NCI-H2081 (cell line): ENCODE measurements at regions not wholly inside any gene's neighbourhood (a gene's known extent, or its start where the extent isn't known, plus 50 kb on each side); places are given as distances from the start of the nearest gene placed in this dataset.
"Not testable (repeated sequence)": the region's sequence is repeated elsewhere in the genome, so short reads cannot be mapped to it uniquely, and the experiment has no call there.

Experiments
- DNase-seq, 2 experiments: peaks; one replicate each; lab custom pipeline; 2025; lab: John Stamatoyannopoulos, UW

DNA sequence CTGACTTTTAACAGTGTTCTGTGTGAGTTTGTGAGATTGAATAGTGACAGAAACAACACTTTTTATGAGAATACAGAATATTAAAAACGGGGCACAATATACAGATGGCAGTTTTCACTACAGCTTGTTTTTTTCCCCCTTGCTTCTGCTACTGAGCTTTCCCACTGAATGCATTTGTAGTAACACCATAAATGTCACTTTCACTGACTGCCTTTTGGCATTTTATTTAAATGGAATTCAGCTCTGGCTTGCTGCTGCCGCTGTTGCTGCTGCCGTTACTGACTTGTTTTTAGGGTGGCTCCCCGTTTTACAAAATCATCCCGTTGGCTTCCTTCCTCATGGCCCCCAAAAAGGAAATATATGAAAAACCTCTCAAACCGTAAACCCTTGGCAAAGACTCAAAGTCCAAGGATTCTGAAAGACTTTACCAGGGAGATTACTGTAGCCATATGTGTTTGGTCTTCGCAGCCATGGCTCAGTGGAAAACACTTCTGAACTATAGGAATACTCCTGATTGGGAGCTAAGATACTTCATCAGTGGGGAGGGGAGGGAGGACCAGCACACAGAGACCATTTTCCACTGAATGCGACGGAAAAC is 151.0 kb downstream of the NUF2 start:
- DNase-seq: peak in 1 of 2 experiments; percentile 51

DNA sequence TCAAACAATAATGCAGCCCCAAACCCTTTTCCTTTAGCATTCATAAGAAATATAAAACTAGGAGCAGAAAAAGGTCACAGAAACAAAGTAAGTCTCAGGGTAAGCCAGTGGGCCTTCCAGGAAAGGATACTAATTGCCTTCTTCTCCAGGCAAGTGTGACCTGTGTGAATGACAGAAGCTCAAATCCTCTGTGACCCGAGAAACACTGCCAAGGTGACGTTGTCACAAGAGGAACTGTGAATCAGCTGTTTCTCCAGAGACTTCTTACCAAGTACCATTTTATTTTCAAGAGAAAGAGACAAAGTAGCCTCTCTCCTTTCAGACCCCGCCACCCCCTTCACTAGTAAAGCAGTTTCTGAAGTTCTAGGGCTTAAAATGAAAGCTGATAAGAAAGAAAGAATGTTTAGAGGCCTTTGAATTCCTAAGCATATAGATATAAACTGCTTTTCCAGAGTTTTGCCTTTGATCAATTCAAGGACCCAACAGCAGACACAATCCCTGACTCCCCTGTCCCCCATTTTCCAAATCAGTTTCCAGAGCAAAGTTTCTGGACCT is 155.6 kb downstream of the NUF2 start:
- no peak for DNase-seq

DNA sequence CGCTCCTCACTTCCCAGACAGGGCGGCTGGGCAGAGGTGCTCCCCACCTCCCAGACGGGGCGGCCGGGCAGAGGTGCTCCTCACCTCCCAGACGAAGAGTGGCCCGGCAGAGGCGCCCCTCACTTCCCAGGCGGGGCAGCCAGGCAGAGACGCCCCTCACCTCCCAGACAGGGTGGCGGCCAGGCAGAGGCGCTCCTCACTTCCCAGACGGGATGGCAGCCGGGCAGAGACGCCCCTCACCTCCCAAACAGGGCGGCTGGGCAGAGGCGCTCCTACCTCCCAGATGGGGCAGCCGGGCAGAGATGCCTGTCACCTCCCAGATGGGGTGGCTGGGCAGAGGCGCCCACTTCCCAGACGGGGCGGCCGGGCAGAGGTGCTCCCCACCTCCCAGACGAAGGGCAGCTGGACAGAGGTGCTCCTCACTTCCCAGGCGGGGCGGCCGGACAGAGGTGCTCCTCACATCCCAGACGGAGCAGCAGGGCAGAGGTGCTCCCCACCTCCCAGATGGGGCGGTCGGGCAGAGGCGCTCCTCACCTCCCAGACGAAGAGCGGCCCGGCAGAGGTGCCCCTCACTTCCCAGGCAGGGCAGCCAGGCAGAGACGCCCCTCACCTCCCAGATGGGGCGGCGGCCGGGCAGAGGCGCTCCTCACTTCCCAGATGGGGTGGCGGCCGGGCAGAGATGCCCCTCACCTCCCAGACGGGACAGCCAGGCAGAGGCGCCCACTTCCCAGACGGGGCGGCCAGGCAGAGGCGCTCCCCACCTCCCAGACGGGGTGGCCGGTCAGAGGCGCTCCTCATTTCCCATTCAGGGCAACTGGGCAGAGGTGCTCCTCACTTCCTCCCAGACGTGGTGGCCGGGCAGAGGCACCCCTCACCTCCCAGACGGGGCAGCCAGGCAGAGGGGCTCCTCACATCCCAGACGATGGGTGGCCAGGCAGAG is 176.9 kb downstream of the NUF2 start:
- not testable (repeated sequence) for DNase-seq

DNA sequence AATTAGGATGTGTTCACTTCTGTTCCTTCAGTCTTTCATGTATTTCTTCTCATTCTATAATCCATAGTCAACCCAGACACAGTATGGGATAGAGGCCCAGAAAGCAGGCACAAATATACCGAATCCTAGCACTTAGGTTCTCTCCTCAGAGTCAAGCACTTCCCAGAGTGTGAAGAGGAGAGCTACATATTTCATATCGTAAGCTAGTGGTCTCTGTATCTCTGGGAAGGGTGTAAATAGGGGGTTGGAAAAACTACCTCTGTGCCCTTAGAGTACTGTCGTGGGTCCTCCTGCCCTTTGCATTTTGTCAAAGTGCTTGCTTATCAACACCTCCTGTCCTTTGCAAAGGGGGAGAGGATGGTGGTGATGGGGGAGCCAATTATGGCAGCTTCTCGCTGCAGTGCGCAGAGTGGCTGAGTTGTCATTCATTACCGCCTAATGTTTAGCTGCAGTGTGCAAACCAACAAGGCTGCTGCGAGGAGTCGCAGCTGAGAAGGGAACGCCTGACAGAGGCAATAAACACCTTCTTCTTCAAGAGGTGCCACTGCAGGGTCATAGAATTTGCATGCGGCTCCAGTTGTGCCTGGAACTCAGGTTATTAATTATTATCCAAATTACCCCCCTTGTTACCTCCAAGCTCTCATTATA is 182.7 kb downstream of the NUF2 start:
- DNase-seq: no peak

DNA sequence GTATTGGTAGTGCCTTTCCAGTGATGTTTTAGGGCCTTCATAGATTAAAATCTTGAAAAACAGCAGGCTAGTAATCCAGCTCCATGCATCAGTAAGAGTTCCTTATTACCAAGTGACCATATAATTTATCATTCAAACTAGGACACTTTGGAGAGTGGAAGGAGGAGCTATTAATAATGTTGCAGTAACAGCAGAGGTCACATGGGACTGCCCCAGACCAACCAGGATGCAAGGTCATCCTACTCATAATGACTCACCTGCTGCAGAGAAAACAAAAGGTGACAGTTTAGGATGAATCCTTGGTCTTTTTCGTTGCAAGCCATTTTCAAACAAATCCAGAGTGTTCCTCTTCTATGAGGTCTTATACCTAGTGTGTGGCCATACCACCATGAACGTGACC is 187.4 kb downstream of the NUF2 start:
- DNase-seq: no peak

DNA sequence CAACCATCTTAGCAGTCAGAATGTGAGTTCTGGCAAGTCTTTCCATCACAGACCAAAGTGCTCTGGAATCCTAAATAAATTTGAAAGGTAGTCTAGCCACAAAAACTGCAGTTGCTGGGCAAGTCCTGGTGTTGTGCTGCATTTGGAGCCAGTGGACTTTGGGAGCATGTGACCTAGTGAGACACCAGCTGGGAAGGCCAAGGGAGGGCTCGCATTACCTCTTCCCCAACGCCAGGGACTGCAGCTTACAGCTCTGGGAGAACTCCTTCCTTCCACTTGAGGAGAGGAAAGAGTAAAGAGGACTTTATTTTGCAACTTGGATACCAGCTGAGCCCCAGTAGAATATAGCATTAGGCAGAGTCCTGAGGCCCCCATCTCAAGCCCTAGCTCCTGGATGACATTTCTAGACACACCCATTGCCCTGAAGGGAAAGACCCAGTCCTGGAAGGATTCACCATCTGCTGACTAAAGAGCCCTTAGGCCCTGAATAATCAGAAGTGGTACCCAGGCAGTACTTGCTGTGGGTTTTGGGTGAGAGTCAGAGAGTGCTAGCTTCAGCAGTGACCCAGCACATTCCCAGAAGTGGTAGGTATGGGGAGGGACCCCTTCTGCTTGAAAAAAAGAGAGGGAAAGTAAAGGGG is 190.7 kb downstream of the NUF2 start:
- DNase-seq: no peak

DNA sequence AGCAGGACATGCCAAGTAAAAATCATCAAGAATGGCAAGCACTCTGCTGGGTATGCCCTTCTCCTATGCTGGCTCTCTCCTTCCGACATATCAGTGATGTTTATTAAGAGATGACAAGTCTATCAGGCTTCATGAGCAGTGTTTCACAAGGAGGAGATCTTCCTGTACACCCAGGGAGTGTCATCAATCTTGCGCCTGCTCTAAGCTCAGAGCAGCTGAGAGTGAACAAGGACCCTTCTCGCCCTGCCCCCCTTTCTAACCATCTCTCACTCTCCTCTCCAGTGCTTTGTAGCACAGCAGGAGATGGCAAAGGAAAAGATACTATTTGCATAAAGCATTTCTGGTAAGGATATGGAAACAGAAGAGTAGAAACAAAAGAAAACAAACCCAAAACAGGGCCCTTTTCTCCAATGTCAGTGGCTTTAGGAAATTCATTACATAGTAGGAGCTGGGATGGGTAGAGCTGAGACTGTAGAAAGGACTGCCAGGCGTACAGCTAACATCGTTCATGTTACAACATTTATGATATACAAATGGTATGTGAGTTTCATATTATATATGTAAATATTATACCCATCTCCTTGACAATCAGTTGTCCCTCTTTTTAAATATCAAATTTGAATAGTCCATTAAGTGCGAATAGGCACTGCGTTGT is 201.7 kb downstream of the NUF2 start:
- no peak for DNase-seq

DNA sequence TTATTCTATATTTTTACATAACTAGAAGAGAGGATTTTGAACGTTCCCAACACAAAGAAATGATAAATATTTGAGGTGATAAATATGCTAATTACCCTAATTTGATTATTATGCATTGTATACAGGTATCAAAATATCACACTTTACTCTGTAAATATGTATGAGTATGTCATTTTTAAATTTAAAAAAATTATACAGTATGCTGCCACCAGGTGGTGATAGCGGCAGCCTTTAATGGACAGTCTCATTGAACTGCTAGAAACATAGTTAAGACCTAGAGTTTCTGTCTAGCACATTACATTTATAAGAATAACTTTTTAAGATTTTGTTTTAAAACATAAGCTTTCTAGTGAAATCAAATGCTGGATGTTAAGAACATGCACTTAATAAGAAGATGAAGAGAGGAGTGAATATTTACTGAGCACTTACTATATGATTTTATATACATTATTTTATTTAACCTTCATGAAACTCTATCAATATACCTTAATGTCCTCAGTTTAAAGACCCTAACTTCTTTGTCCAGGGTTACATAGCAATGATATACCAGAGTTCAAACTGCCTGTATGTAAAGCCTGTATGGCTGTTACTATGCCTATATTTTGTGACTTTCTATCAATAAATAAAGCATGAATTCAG is 207.1 kb downstream of the NUF2 start:
- peak; percentile 9 to 35 for DNase-seq

DNA sequence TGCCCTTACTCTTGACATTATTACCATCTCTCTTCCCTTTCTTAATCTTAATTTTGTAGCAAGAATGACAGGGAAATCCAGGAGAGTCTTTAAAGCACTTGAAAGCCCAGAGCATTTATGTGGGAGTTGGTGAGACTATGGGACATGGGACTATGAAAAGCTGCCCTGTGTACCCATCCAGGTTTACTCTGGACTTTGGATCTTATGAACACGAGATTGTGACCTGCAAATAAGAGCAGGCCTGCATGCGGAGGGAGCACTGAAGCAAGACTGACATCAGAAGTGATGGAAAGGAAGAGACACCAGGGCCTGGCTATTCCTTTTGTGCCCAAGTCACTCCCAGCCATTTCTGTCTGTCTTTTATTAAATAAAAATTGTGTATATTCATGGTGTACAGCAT is 209.6 kb downstream of the NUF2 start:
- no peak for DNase-seq

DNA sequence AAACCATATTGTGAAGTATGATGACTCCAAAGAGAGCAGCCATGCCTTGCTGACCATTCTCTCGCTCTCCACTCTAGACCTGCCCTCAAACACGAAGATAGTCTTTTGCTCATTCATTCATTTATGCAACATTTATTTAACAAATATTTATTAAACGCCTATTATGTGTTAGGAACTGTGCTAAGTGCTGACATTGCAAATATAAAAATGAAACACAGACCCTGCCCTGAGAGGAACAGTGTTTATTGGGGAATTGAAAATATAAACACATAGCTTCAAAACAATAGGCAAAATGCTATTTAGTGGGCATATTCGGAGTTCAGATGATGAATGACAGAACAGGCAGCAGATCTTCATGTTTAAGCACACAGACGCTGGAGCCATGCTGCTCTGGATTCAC is 213.6 kb downstream of the NUF2 start:
- no peak for DNase-seq

DNA sequence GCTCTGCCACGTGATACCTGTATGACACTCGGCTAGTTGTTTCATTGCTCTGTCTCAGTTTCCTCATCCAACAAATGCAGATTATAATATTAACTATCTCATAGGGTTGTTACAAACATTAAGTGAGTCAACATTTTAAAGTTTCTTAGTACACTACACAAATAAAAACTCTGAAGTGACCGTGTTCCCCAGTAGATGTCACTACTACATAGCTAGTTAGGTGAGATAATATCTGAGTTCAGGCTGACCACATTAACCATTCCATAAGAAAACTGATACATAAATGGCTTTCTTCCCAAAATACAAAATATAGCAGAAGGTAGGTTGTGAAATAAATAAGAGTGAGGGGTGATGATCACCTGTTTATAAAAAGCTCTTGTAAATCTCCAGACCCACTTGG is 214.1 kb downstream of the NUF2 start:
- peak; percentile 40 to 53 for DNase-seq

DNA sequence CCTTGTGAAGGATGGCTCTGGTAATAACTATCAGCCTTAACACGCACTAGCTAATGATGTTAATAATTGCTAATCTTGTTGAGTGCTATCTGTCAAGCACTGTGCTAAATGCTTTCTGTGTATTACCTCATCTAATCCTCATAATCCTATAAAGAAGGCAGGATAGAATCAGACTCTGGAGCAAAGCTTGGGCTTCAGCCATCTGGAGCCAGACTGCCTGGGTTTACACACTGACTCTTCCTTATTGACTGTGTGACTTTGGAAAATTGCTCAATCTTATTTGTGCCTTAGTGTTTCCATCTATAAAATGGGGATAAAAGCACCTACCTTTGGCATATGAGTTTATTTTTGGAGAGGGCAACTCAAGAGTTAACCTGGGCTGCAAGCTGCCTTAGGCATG is 216.1 kb downstream of the NUF2 start:
- no peak for DNase-seq

DNA sequence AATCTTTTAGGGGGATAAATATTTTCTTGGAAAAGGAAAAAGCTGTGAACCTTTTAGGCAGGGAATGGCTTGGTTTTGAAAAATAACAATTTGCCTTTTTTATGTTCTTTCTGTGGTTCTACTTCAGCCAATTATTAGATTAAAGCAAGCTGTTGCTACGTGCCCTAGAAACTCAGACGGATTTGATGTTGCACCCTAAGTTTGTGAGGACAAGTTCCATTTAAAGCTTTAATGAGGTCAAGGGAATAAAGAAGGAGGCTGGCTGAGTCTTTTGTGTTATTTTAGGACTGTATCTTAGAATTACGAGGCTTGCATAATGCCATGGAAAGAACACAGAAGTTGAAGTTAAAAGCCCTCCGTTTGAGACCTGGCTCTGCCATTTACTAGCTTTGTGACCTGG is 216.9 kb downstream of the NUF2 start:
- no peak for DNase-seq

DNA sequence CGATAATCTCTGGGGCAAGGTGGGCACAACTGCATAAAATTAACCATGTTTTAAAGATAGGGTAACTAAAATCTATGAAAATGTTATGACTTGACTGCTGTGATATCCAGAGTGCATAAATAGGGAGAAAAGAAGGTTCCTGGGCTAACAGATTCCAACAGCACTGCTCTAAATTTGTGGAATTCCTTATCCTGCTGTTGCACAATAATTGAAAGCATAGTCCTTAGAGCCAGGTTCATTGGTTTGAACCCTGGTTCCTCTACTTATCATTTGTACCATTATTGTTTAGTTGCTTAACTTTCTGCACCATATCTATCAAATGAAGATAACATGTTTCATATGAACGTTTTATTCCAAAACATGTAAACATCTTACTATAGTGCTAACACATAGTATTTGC is 219.0 kb downstream of the NUF2 start:
- DNase-seq: no peak

DNA sequence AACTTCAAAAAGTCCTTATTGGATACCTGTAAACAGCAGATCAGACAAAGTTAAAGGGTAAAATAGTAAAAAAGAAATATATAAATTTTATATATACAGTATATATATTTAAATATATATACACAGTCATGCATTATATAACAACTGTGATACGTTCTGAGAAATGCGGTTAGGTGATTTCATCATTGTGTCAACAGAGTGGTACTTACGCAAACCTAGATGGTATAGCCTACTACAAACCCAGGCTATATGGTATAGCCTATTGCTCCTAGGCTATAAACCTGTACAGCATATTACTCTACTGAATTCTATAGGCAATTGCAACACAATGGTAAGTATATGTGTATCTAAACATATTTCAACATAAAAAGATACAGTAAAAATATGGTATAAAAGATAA is 222.7 kb downstream of the NUF2 start:
- DNase-seq: no peak

DNA sequence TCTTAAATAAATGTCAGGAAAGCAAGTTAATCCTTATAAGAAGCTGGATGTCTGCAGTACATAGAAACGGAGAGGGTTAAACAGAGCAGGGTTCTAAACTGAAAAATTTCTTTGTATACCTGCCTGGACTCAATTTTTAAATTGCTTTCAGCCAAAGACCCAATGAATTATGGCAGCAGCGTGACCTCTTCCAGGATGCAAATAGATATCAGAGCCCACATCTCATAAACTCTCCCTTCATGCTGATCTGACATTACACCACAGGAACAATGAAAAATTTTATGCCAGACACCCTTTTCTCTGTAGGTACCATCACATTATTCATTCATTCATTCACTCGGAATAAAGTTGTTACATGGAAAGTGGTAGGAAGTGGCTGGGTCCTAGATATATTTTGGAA is 236.4 kb downstream of the NUF2 start:
- no peak for DNase-seq

DNA sequence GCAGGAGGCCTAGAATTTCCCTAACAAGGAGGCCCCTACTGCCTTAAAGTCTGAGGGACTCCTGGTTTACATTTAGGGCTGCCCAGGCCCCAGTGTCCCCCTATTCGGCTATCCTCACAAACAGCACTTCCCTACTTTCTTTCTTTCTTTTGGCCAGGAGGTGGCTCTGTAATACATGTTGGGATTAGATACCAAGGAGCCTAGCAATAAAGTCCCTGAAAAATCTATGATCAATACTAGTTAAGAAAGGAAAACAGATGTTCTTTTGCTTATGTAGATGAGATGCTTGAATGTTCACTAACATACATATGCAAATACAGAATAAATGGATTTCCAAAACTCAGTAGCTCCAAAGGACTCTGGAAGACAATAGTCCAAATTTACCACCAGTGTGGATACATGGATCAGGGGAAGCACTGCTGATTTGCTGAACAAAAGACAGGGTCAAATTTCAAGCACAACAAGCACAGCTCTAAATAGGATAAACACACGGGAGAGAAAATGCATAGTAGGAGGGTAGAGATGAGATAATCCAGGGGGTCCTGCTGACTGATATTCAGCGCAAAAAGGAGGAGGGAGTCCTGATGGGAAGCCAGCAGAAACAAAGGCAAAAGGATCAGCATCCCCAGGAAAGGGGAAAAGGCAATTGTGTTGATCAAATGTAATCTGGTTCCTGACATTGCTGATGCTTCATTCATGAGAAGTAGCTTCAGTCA is 240.0 kb downstream of the NUF2 start:
- DNase-seq: peak; percentile 31 to 66

DNA sequence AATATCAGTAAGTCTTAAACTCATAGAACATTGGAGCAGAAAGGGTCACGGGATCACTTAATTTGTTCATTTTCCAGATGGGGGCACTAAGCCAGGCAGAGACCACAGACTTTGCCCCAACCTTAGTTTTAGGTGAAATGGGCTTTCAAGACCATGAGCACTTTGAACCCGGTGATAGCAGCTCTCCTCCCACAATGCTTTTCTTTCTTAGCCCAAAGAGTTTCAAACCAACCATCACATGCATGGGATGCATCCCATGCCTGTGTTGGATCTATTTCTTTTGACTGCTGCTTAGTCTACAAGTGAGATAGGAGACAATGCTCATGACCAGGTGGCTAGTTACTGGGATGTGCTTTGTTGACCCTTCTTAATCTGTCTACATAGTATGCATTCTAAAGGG is 240.6 kb downstream of the NUF2 start:
- no peak for DNase-seq

DNA sequence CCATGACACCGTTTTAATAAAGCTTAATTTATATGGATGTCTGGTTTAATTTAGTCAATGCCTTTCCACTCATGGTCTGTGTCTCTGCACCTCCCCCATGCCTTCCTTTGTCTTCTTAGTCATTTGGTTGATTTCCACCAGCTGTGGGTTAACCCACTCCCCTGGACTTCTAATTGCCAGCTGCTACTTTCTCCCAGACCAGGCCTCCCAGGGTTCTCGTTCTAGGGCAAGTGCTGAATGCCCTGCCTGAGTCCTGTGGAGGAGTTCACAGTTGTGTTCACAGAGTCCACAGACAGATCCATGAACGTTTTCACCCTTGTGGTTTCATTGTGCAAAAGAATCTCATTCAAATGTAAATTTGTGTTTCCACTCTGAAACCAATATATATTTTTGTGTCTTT is 243.4 kb downstream of the NUF2 start:
- no peak for DNase-seq

DNA sequence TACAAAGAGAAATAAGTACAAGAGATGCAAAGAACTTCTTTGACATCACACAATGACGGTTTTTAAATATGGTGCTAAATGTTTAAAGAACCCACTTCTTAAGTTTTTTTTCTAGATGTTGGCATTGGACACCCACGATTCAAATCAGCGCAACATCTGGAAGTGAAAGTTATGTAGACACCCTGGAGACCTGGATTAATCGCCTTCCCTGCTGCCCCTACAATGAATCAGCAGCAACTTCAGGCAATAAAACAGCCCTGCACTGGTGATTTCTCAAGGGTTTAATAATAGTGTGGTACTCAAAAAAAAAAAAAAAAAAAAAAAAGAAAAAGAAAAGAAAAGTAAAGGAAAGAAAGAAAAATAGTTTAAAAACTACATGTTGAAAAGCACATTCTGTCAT is 248.3 kb downstream of the NUF2 start:
- DNase-seq: no peak

DNA sequence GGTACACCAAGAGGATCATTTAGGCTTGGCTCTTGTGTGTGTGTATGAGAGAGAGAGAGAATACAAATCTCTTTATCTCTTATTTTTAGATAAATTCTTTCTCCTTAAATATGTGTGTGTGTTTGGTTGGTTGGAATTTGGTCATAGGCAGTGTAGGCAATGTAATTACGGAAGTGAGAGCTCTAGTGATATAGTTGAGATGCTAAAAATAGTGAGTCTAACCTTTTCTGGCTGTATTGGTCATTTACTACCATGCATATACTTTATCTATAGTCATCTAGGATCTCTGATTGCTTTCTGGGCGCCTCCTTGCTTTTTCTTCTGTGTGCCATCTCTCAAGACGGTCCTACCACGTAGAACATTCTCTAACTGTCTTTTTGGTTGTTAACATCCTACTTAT is 250.2 kb downstream of the NUF2 start:
- DNase-seq: no peak
